K562 (cell line): ENCODE measurements at regions not wholly inside any gene's neighbourhood (a gene's known extent, or its start where the extent isn't known, plus 50 kb on each side); places are given as distances from the start of the nearest gene placed in this dataset.

ENCODE experiments used
- ATAC-seq: fragments of 200-7000 bp; cut with Tn5 transposase; 3 replicates; pipeline ENCODE4 v1.9.1; 2020; ENCODE audit warnings: moderate library complexity
- BruUV-seq: library from RNA; stranded (reverse); fragments of 400-500 nt; replicated peaks from 2 replicates; lab custom pipeline; 2021; lab: Mats Ljungman, UMichigan
- CTCF ChIA-PET: fragments of 300-600 bp; formaldehyde crosslinking; extraction: SDS; loops from one replicate; lab custom pipeline; 2021; ENCODE audit warnings: low intra/inter-chr PET ratio; lab: Yijun Ruan, JAX
- POLR2A ChIA-PET: fragments of 300-600, 350-650 bp; sonication (Branson Sonifier 250); formaldehyde crosslinking; extraction: SDS; loops from one replicate; lab custom pipeline; 2021; ENCODE audit warnings: antibody characterized with exemption, inconsistent platforms; lab: Yijun Ruan, JAX
- DNase-seq, 4 experiments: peaks; one replicate each; pipeline versions ENCODE4 v3.0.0 to v3.0.0-alpha.2; 2011 to 2018; ENCODE audit warnings: low spot score in 3 of 4, mixed read lengths in 3 of 4; ENCODE audit errors: extremely low read depth in 1 of 4
- FAIRE-seq: peaks from 2 replicates; lab custom pipeline; 2011; peaks lifted over from hg19 to GRCh38; lab: Jason Lieb, UNC
- H2AFZ ChIP-seq: 2 replicates; pipeline ENCODE4 v1.6.0; 2011; ENCODE audit warnings: low read depth, low read length, control low read depth, inconsistent platforms
- H3K27ac ChIP-seq: fragments of 200-600 bp; 3 replicates; pipeline ENCODE4 v1.8.0; 2011; ENCODE audit warnings: low read depth, mild to moderate bottlenecking, control low read depth, inconsistent platforms, low read length, moderate library complexity, mixed read lengths; ENCODE audit errors: extremely low read depth
- H3K27me3 ChIP-seq, 2 experiments: fragments of 300-600 bp in 1 of 2; 2 replicates in 1 of 2; 3 replicates in 1 of 2; pipeline versions ENCODE4 v1.6.0 to v1.8.0; 2011; ENCODE audit warnings: inconsistent platforms in 2 of 2, low read length in 2 of 2, mild to moderate bottlenecking in 1 of 2, mixed read lengths in 1 of 2, moderate library complexity in 1 of 2; ENCODE audit not compliant: control insufficient read depth in 2 of 2, insufficient read depth in 2 of 2
- H3K36me3 ChIP-seq: fragments of 300-600 bp; 3 replicates; pipeline ENCODE4 v1.8.0; 2011; ENCODE audit warnings: mild to moderate bottlenecking, low read length, inconsistent platforms; ENCODE audit not compliant: control insufficient read depth, insufficient read depth
- H3K4me1 ChIP-seq, 2 experiments: fragments of 200-600 bp in 1 of 2; replicated peaks in 1 of 2; 2 replicates in 1 of 2; 3 replicates in 1 of 2; pipeline versions ENCODE4 v1.5.1 to v1.8.0; 2011; ENCODE audit warnings: inconsistent platforms in 2 of 2, low read length in 2 of 2, mild to moderate bottlenecking in 1 of 2, mixed read lengths in 1 of 2, moderate library complexity in 1 of 2; ENCODE audit not compliant: control insufficient read depth in 2 of 2, insufficient read depth in 2 of 2
- H3K4me2 ChIP-seq: 2 replicates; pipeline ENCODE4 v1.6.1; 2011; ENCODE audit warnings: low read length, control low read depth, inconsistent platforms, mixed read lengths; ENCODE audit not compliant: insufficient read depth
- H3K4me3 ChIP-seq: fragments of 200-600 bp; sonication (generic), shearing (Covaris generic); 2 replicates; pipeline ENCODE4 v1.5.1; 2016; ENCODE audit warnings: control low read depth, inconsistent platforms
- H3K79me2 ChIP-seq: fragments of 200-600 bp; 3 replicates; pipeline ENCODE4 v1.8.0; 2011; ENCODE audit warnings: low read length, inconsistent platforms; ENCODE audit not compliant: control insufficient read depth, insufficient read depth
- H3K9ac ChIP-seq, 2 experiments: 2 replicates each; pipeline versions ENCODE4 v1.6.0 to v1.6.1; 2011; ENCODE audit warnings: low read depth in 2 of 2, low read length in 2 of 2, control low read depth in 1 of 2, inconsistent platforms in 1 of 2, mild to moderate bottlenecking in 1 of 2, mixed read lengths in 1 of 2; ENCODE audit not compliant: insufficient read depth in 1 of 2
- H3K9me1 ChIP-seq: one replicate; pipeline ENCODE4 v1.6.0; 2011; ENCODE audit warnings: inconsistent platforms, mild to moderate bottlenecking, low read length, moderate library complexity; ENCODE audit not compliant: control insufficient read depth, insufficient read depth
- H3K9me3 ChIP-seq: replicated peaks from 2 replicates; pipeline ENCODE4 v1.5.1; 2011; ENCODE audit warnings: low read depth, low read length, inconsistent platforms; ENCODE audit not compliant: control insufficient read depth, insufficient read depth
- H4K20me1 ChIP-seq: replicated peaks from 2 replicates; pipeline ENCODE4 v1.6.1; 2011; ENCODE audit warnings: low read length, inconsistent platforms, mixed read lengths; ENCODE audit not compliant: control insufficient read depth, insufficient read depth
- BRF2 ChIP-seq: IDR thresholded peaks from 3 replicates; pipeline ENCODE4 v1.6.1; 2011; ENCODE audit warnings: borderline replicate concordance, mild to moderate bottlenecking; ENCODE audit not compliant: insufficient read length, insufficient read depth
- ESRRB ChIP-seq: fragments of 250-450 bp; sonication (Bioruptor Pico); IDR thresholded peaks from 2 replicates; pipeline ENCODE4 v1.5.0; 2020; ENCODE audit warnings: mild to moderate bottlenecking, moderate library complexity, borderline replicate concordance
- HLTF ChIP-seq: fragments of 450-650 bp; IDR thresholded peaks from 2 replicates; pipeline ENCODE4 v1.6.1; 2016
- MAFF ChIP-seq: IDR thresholded peaks from 2 replicates; pipeline ENCODE4 v1.6.1; 2012; ENCODE audit warnings: low read length, improper control_type of control experiment
- MECOM ChIP-seq: fragments of 250-450 bp; sonication (Bioruptor Pico); IDR thresholded peaks from 2 replicates; pipeline ENCODE4 v1.8.0; 2022; ENCODE audit warnings: inconsistent platforms
- RAD21 ChIP-seq, 2 experiments: fragments of 250-450 bp in 1 of 2; fragments of 450-650 bp in 1 of 2; sonication (Bioruptor Pico) in 1 of 2; formaldehyde crosslinking in 1 of 2; IDR thresholded peaks in 1 of 2; conservative IDR thresholded peaks in 1 of 2; 2 replicates each; pipeline versions ENCODE4 v1.4.0 to v1.8.0; 2020 to 2022; ENCODE audit warnings: mild to moderate bottlenecking in 2 of 2, moderate library complexity in 1 of 2
- WGBS: fragments of 100-300 bp; shearing (Covaris generic); methylation state at CpG from one replicate; pipeline ENCODE4 v1.1.6; 2016; ENCODE audit warnings: low coverage, mixed read lengths; ENCODE audit not compliant: insufficient coverage; ENCODE audit errors: missing lambda C conversion rate; 5-methylcytosine and 5-hydroxymethylcytosine counted together
- in situ Hi-C: fragments of 300-500 bp; cut with MboI; formaldehyde crosslinking; loops from 4 replicates; pipeline ENCODE4 v1.15.0; 2018; ENCODE audit warnings: inconsistent platforms, mixed read lengths
- intact Hi-C: fragments of 100-400 bp; cut with micrococcal nuclease; formaldehyde crosslinking; loops from 2 replicates; pipeline ENCODE4 v1.14.2; 2022

- TF ChIP-seq HLTF, result no peak
- TF ChIP-seq ESRRB, result no peak
- TF ChIP-seq RAD21 (CRISPR knock-in tag; conservative IDR thresholded peaks at IDR 0.05 in 1 of 2, IDR thresholded peaks at IDR 0.05 in 1 of 2), result peak in 1 of 2 experiments; percentile 21; a peak in 1 of 4 replicates
- TF ChIP-seq BRF2, result no peak
- intact Hi-C loops (no loop called here), in situ Hi-C loops (no loop called here)
- H3K9me1 ChIP-seq, result no peaks in the 10 kb centered on the region
- BruUV-seq, result no TSS peak
- H3K36me3 ChIP-seq, result no peaks in the 10 kb centered on the region
- FAIRE-seq (no peak), DNase-seq (peak in 1 of 4 experiments; percentile 1), ATAC-seq (no peak)
- CTCF ChIA-PET, result no interaction called here
- H3K27ac ChIP-seq, result no peak overlapping the region
- H3K9ac ChIP-seq, result no peak overlapping the region
- no peak overlapping the region for H3K4me2 ChIP-seq
- H4K20me1 ChIP-seq, result no peaks in the 10 kb centered on the region
- H3K4me1 ChIP-seq, result no peaks in the 10 kb centered on the region
- POLR2A ChIA-PET, result no interaction called here
- H3K4me3 ChIP-seq, result no peak overlapping the region
- no peaks in the 10 kb centered on the region for H3K79me2 ChIP-seq
- peaks cover 4% of the 10 kb centered on the region; the same call in 1 of the 2 replicates for H3K9me3 ChIP-seq
- H3K27me3 ChIP-seq, result no peaks in the 10 kb centered on the region
- 5% methylated on average over 5 of the region's 5 CpGs for WGBS
- no peak overlapping the region for H2AFZ ChIP-seq
Observed at GRCh38 chr7:15007507-15007906, 105.0 kb upstream of the DGKB start.

DNA sequence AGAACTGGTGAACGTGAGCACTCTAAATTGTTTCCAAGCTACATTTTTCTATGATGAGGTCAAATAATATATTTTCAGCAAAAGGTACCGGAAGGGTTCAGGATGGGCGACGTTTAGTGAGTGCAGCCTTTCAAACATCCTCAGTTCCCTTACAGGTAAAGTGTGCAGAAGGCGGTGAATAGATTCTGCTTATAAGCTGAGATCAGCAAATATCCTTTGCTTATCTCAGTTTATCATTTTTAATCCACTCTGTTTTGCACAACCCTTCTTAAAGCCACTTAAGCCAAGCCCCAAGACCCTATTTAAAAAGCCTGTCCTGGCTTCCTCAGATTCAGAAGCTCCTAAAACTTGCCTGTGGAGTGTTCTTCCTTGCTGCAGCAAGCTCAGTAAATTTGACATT is 103.1 kb upstream of the DGKB start:
- no peaks in the 10 kb centered on the region for H4K20me1 ChIP-seq
- ATAC-seq (no peak), FAIRE-seq (no peak), DNase-seq (no peak)
- no TSS peak for BruUV-seq
- no peaks in the 10 kb centered on the region for H3K27me3 ChIP-seq
- no peaks in the 10 kb centered on the region for H3K9me1 ChIP-seq
- no peaks in the 10 kb centered on the region for H3K79me2 ChIP-seq
- H3K9ac ChIP-seq, result no peak overlapping the region
- H3K4me1 ChIP-seq, result no peaks in the 10 kb centered on the region
- TF ChIP-seq MAFF (0 out of 2 replicates have a peak, but pooled peaks have one; percentile 12), MECOM (no peak)
- in situ Hi-C loops (no loop called here), intact Hi-C loops (no loop called here)
- ChIA-PET CTCF (no interaction called here), POLR2A (no interaction called here)
- no peak overlapping the region for H2AFZ ChIP-seq
- H3K4me3 ChIP-seq, result no peak overlapping the region
- WGBS, result 0% methylated on average over 5 of the region's 5 CpGs
- H3K27ac ChIP-seq, result no peak overlapping the region
- H3K4me2 ChIP-seq, result no peak overlapping the region
- 0 out of 2 replicates have a peak, but pooled peaks cover 4% of the 10 kb centered on the region for H3K9me3 ChIP-seq
- no peaks in the 10 kb centered on the region for H3K36me3 ChIP-seq
